Small intestine (tissue), 7 donors: ENCODE measurements at regions not wholly inside any gene's neighbourhood (a gene's known extent, or its start where the extent isn't known, plus 50 kb on each side); places are given as distances from the start of the nearest gene placed in this dataset.

Source experiments
- DNase-seq, 2 donors: peaks; one replicate each; pipeline versions ENCODE4 v3.0.0 to v3.0.0-alpha.2; 2013
- FAIRE-seq: peaks from 2 replicates; lab custom pipeline; 2012; peaks lifted over from hg19 to GRCh38; lab: Jason Lieb, UNC
- H3K27ac ChIP-seq, 3 donors: one replicate each; pipeline ENCODE4 v1.5.1; 2013; ENCODE audit warnings: low read length in 2 of 3, mild to moderate bottlenecking in 2 of 3, control low read depth in 1 of 3, inconsistent platforms in 1 of 3, low read depth in 1 of 3, moderate library complexity in 1 of 3
- H3K27me3 ChIP-seq, 3 donors: one replicate each; pipeline ENCODE4 v1.6.1; 2013; ENCODE audit warnings: low read length in 3 of 3, inconsistent platforms in 1 of 3; ENCODE audit not compliant: control insufficient read depth in 3 of 3, insufficient read depth in 3 of 3
- H3K36me3 ChIP-seq, 3 donors: one replicate each; pipeline ENCODE4 v1.6.1; 2013; ENCODE audit warnings: low read length in 3 of 3, inconsistent platforms in 1 of 3, low read depth in 1 of 3, mild to moderate bottlenecking in 1 of 3, moderate library complexity in 1 of 3; ENCODE audit not compliant: control insufficient read depth in 3 of 3, insufficient read depth in 2 of 3
- H3K4me1 ChIP-seq, 3 donors: one replicate each; pipeline ENCODE4 v1.6.1; 2013; ENCODE audit warnings: low read length in 2 of 3, inconsistent platforms in 1 of 3, low read depth in 1 of 3, mild to moderate bottlenecking in 1 of 3, moderate library complexity in 1 of 3; ENCODE audit not compliant: control insufficient read depth in 3 of 3, insufficient read depth in 2 of 3
- H3K4me3 ChIP-seq, 3 donors: one replicate each; pipeline ENCODE4 v1.5.1; 2013; ENCODE audit warnings: low read length in 3 of 3, control low read depth in 1 of 3, inconsistent platforms in 1 of 3, low read depth in 1 of 3, mild to moderate bottlenecking in 1 of 3, moderate library complexity in 1 of 3
- H3K9me3 ChIP-seq, 2 donors: one replicate each; pipeline ENCODE4 v1.6.1; 2013; ENCODE audit warnings: low read depth in 1 of 2, low read length in 1 of 2; ENCODE audit not compliant: control insufficient read depth in 2 of 2, insufficient read depth in 1 of 2
- WGBS, 3 donors: extraction: QIAGEN DNeasy Blood & Tissue Kit; methylation state at CpG; one replicate each; pipeline ENCODE4 v1.1.7; 2013; 5-methylcytosine and 5-hydroxymethylcytosine counted together
- donor health status: healthy with polysubstance abuse.
- donor health status: control.
- donor health status: control.
- donor health status: Bipolar disorder and iron deficiency.
- donor health status: healthy.

DNA sequence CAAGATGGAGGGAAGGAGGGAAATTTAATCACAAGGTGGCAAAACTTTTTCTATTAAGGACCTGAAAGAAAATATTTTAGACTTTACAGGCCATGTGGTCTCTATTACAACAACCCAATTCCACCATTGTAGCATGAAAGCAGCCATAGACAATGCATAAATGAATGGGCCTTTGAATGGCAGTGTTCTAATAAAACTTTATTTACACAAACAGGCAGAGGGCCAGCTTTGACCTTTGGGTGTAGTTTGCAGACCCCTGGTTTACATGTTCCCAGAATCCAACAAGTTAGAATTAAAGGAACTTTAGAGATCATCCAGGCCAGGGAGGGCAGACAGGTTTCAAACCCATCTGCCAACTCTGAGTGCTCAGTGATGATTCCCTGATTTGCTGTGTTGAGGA is 95.2 kb downstream of the BANF2 start:
- DNase-seq (no peak), FAIRE-seq (no peak)
- H3K27ac ChIP-seq, result no peak overlapping the region
- no peak overlapping the region for H3K4me3 ChIP-seq
- peaks cover 0 to 13% of the 10 kb centered on the region in 2 donors for H3K9me3 ChIP-seq
- no peaks in the 10 kb centered on the region for H3K27me3 ChIP-seq
- no peaks in the 10 kb centered on the region for H3K4me1 ChIP-seq
- H3K36me3 ChIP-seq, result no peaks in the 10 kb centered on the region

DNA sequence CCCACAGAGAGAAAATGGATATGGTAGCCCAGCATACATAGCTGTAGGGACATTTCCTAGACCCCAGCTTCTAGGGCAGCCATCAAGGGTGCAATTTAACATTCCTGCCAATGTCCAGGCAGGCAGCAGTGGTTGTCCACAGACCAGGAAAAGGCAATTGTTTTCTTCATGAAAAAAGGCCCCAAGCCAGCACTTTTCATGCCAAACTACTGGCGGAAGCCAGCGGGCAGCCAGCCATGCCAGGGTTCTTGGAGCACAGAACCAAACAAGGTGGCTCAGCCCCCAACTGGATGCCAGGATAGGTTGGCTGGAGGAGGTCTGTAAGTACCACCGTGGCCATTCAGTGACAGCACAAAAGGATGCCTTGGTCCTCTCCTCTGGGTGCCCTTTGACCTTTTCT is 94.6 kb downstream of the BANF2 start:
- no peaks in the 10 kb centered on the region for H3K4me1 ChIP-seq
- DNase-seq (no peak), FAIRE-seq (no peak)
- H3K36me3 ChIP-seq, result no peaks in the 10 kb centered on the region
- H3K27ac ChIP-seq, result no peak overlapping the region
- H3K9me3 ChIP-seq, result peaks cover 0 to 9% of the 10 kb centered on the region in 2 donors
- 66 to 86% (median 85%) methylated on average over 3 of the region's 3 CpGs for WGBS, 3 donors
- H3K27me3 ChIP-seq, result no peaks in the 10 kb centered on the region
- H3K4me3 ChIP-seq, result no peak overlapping the region

DNA sequence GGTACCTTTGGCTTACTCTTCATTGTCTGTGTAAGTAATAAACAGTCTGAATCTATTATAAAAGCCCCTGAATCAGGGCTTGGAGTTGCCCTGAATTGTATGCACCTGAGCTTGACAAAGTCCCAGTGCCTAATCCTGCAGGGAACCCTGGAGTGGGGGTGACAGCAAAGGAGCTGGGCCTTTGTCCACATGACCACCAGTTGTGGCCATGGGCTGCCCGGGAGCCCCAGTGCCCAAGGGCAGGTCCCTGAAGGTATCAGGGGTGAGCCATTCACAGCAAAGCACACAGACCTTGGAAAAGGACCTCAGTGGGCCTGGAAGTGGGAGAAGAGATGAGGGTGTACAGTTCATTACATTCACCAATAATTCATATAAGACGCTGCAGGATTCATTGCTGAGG is 94.2 kb downstream of the BANF2 start:
- no peak for FAIRE-seq
- Histone ChIP-seq H3K27ac (no peak overlapping the region), H3K4me1 (no peaks in the 10 kb centered on the region), H3K36me3 (no peaks in the 10 kb centered on the region), H3K4me3 (no peak overlapping the region), H3K27me3 (no peaks in the 10 kb centered on the region), H3K9me3 (peaks cover 0 to 9% of the 10 kb centered on the region in 2 donors)
- no peak for DNase-seq
- 77 to 90% (median 87%) methylated on average over 2 of the region's 2 CpGs for WGBS, 3 donors

DNA sequence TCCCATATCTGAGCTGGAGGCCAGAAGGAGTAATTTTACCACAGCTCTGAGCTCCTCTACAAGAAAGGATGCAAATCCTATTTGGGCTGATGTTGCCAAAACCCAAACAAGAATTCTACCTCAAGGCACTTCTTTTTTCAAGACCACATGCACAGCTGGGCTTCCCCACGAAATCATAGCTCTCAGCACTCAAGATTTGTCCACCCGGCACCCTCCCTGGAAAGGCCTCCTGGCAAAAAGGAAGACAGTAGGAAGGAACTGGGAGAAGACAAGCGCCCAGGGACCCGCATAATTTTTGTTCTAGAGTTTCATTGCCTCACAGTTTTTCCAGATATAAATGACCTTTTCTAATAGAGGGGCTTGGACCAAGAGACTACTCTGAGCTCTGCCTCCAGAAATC is 90.5 kb downstream of the BANF2 start:
- Histone ChIP-seq H3K27ac (no peak overlapping the region), H3K27me3 (no peaks in the 10 kb centered on the region), H3K36me3 (no peaks in the 10 kb centered on the region), H3K9me3 (peaks cover 0 to 9% of the 10 kb centered on the region in 2 donors), H3K4me3 (no peak overlapping the region), H3K4me1 (no peaks in the 10 kb centered on the region)
- WGBS, 3 donors, result 82 to 89% (median 88%) methylated on average over 4 of the region's 4 CpGs
- DNase-seq (no peak), FAIRE-seq (no peak)

DNA sequence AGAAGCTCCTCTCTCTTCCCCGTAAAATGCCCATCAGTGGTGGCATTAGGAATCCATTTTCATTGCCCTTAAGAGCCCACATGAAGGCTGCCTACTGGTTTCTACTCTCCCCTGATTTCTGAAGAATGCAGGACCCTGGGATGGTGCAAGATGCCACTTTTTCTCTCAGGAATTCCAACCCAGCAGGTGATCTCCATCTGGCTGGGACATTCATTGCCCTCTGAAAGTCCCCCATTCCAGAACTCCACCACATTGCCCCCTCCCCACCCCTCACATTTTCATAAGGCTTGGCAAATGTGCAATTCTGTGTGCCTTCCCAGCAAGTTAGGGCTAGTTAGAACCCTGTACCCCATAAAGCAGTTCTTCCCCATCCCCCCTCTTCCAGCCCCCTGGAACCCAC is 88.0 kb downstream of the BANF2 start:
- Histone ChIP-seq H3K27me3 (no peaks in the 10 kb centered on the region), H3K4me1 (no peaks in the 10 kb centered on the region), H3K4me3 (no peak overlapping the region), H3K27ac (no peak overlapping the region), H3K9me3 (peaks cover 0 to under 1% of the 10 kb centered on the region in 2 donors), H3K36me3 (no peaks in the 10 kb centered on the region)
- 92 to 100% (median 95%) methylated on average over 1 of the region's 1 CpG for WGBS, 3 donors
- no peak for FAIRE-seq
- no peak for DNase-seq

DNA sequence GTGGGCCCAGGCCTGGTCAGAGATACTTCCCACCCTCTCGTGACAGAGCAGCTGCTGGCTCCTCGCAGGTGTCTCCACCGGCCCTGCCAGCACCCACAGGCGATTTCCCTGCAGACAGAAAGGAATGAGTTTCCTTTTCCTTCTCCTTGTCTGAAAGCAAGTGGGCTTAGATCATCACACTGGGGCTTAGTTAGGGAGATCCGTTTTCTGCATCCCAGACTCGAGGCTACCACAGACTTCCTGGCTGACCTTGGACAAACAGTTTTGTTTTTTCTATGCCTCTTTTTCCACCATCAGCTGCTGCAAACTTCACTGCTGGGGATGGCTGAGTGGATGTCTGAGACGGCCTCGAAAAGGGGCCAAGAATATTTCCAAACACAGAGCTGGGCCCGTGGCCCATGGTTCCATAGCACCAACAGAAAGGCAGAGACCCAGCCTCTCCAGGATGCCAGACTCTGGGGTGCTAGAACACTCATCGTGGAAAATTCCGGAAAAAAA is 86.5 kb downstream of the BANF2 start:
- DNase-seq (no peak), FAIRE-seq (no peak)
- Histone ChIP-seq H3K27me3 (no peaks in the 10 kb centered on the region), H3K27ac (peak overlapping the region in 1 of 3 donors; percentile 4), H3K4me3 (no peak overlapping the region), H3K9me3 (no peaks in the 10 kb centered on the region), H3K4me1 (no peaks in the 10 kb centered on the region), H3K36me3 (no peaks in the 10 kb centered on the region)
- WGBS, 3 donors, result 53 to 77% (median 74%) methylated on average over 11 of the region's 11 CpGs
